HCT116 (cell line): ENCODE measurements at regions not wholly inside any gene's neighbourhood (a gene's known extent, or its start where the extent isn't known, plus 50 kb on each side); places are given as distances from the start of the nearest gene placed in this dataset.

ENCODE experiments used
- ATAC-seq: fragments of 200-7000 bp; cut with Tn5 transposase; 2 replicates; pipeline ENCODE4 v1.9.1; 2020; ENCODE audit warnings: mild to moderate bottlenecking, moderate library complexity
- BruUV-seq: library from RNA; stranded (reverse); fragments of 400-500 nt; replicated peaks from 2 replicates; lab custom pipeline; 2021; lab: Mats Ljungman, UMichigan
- CTCF ChIA-PET: fragments of 300-600 bp; sonication (Branson Sonifier 250); formaldehyde crosslinking; loops from one replicate; lab custom pipeline; 2021; ENCODE audit warnings: antibody characterized with exemption; lab: Charles Lee
- POLR2A ChIA-PET: fragments of 300-600, 350-600 bp; sonication (Branson Sonifier 250); formaldehyde crosslinking; loops from one replicate; lab custom pipeline; 2021; ENCODE audit warnings: antibody characterized with exemption; lab: Charles Lee
- RAD21 ChIA-PET, 2 experiments: fragments of 300-600 bp; sonication (Branson Sonifier 250); formaldehyde crosslinking; loops; one replicate each; lab custom pipeline; 2023; ENCODE audit warnings: low total read pairs in 2 of 2; ENCODE audit not compliant: uncharacterized antibody in 2 of 2, unreplicated experiment in 2 of 2, low non-redundant PET in 1 of 2; lab: Charles Lee
- DNase-seq: peaks from one replicate; pipeline ENCODE4 v3.0.0-alpha.2; 2010; ENCODE audit warnings: low read depth, low spot score
- H2AFZ ChIP-seq: fragments of 200-600 bp; shearing (Covaris generic), sonication (generic); 2 replicates; pipeline ENCODE4 v1.6.1; 2017; ENCODE audit warnings: low read depth, mixed run types, mixed read lengths, antibody characterized with exemption, low read length; ENCODE audit not compliant: poor library complexity, severe bottlenecking
- H3K27ac ChIP-seq: 2 replicates; pipeline ENCODE4 v1.5.1; 2012; ENCODE audit warnings: low read depth, low read length
- H3K27me3 ChIP-seq: fragments of 200-600 bp; sonication (generic); 2 replicates; pipeline ENCODE4 v1.6.1; 2016; ENCODE audit warnings: mixed run types, low read length, mixed read lengths; ENCODE audit not compliant: insufficient read depth
- H3K36me3 ChIP-seq, 2 experiments: fragments of 200-500 bp in 1 of 2; fragments of 200-600 bp in 1 of 2; sonication (Bioruptor generic) in 1 of 2; sonication (generic) in 1 of 2; 2 replicates each; pipeline versions ENCODE4 v1.5.1 to v1.6.1; 2014 to 2016; ENCODE audit warnings: low read length in 2 of 2, inconsistent platforms in 1 of 2, mixed read lengths in 1 of 2, mixed run types in 1 of 2; ENCODE audit not compliant: insufficient read depth in 2 of 2, control insufficient read depth in 1 of 2
- H3K4me1 ChIP-seq, 2 experiments: fragments of 200-600 bp in 1 of 2; sonication (generic) in 1 of 2; 2 replicates each; pipeline versions ENCODE4 v1.5.1 to v1.6.1; 2012 to 2017; ENCODE audit warnings: low read length in 2 of 2, inconsistent platforms in 1 of 2, mild to moderate bottlenecking in 1 of 2, mixed read lengths in 1 of 2, mixed run types in 1 of 2, moderate library complexity in 1 of 2; ENCODE audit not compliant: insufficient read depth in 2 of 2, control insufficient read depth in 1 of 2
- H3K4me2 ChIP-seq: fragments of 200-600 bp; sonication (generic); 2 replicates; pipeline ENCODE4 v1.6.1; 2017; ENCODE audit warnings: mixed run types, low read length, mixed read lengths
- H3K4me3 ChIP-seq, 2 experiments: fragments of 200-600 bp in 1 of 2; sonication (generic) in 1 of 2; replicated peaks in 1 of 2; 2 replicates each; pipeline ENCODE4 v1.5.1; 2011 to 2016; ENCODE audit warnings: low read length in 2 of 2, control low read depth in 1 of 2, low read depth in 1 of 2, mild to moderate bottlenecking in 1 of 2, mixed read lengths in 1 of 2, mixed run types in 1 of 2
- H3K79me2 ChIP-seq: fragments of 200-600 bp; sonication (generic); 2 replicates; pipeline ENCODE4 v1.6.1; 2017; ENCODE audit warnings: mild to moderate bottlenecking, mixed run types, low read length, moderate library complexity, mixed read lengths; ENCODE audit not compliant: insufficient read depth
- H3K9ac ChIP-seq: fragments of 200-600 bp; sonication (generic); 2 replicates; pipeline ENCODE4 v1.6.1; 2016; ENCODE audit warnings: low read length, mixed read lengths
- H3K9me2 ChIP-seq: fragments of 200-600 bp; sonication (generic), shearing (Covaris generic); 2 replicates; pipeline ENCODE4 v1.6.1; 2017; ENCODE audit warnings: mixed run types, mild to moderate bottlenecking, moderate library complexity; ENCODE audit not compliant: insufficient read depth
- H3K9me3 ChIP-seq, 2 experiments: fragments of 200-500 bp in 1 of 2; fragments of 200-600 bp in 1 of 2; sonication (Bioruptor generic) in 1 of 2; sonication (generic) in 1 of 2; 2 replicates each; pipeline ENCODE4 v1.6.1; 2014 to 2017; ENCODE audit warnings: low read length in 2 of 2, mixed read lengths in 2 of 2, inconsistent platforms in 1 of 2, low read depth in 1 of 2, mild to moderate bottlenecking in 1 of 2, mixed run types in 1 of 2, moderate library complexity in 1 of 2; ENCODE audit not compliant: control insufficient read depth in 1 of 2, insufficient read depth in 1 of 2
- H4K20me1 ChIP-seq: fragments of 200-600 bp; sonication (generic), shearing (Covaris generic); 2 replicates; pipeline ENCODE4 v1.6.1; 2017; ENCODE audit warnings: mixed run types, mild to moderate bottlenecking, moderate library complexity; ENCODE audit not compliant: insufficient read depth
- JUND ChIP-seq: IDR thresholded peaks from 2 replicates; pipeline ENCODE4 v1.6.1; 2012
- POLR2AphosphoS5 ChIP-seq: IDR thresholded peaks from 2 replicates; pipeline ENCODE4 v1.6.1; 2011; ENCODE audit warnings: mild to moderate bottlenecking, low read depth, low read length, moderate library complexity
- ZFX ChIP-seq: fragments of 450-650 bp; IDR thresholded peaks from 2 replicates; pipeline ENCODE4 v1.6.1; 2017
- ZNF274 ChIP-seq: fragments of 200-500 bp; sonication (Bioruptor generic); IDR thresholded peaks from 2 replicates; pipeline ENCODE4 v1.6.1; 2014; ENCODE audit warnings: mild to moderate bottlenecking, low read depth, low read length, inconsistent platforms
- intact Hi-C: fragments of 100-400 bp; cut with micrococcal nuclease; formaldehyde crosslinking; loops from 2 replicates; pipeline ENCODE4 v1.10.0; 2022
- TF ChIP-seq, protein P1 (sequence below): IDR thresholded peaks from 2 replicates; pipeline ENCODE4 v1.6.1; 2012; ENCODE audit warnings: low read depth
- TF ChIP-seq, protein P2 (sequence below): IDR thresholded peaks from 2 replicates; pipeline ENCODE4 v1.6.1; 2011; ENCODE audit warnings: mild to moderate bottlenecking, low read length, moderate library complexity; ENCODE audit not compliant: insufficient replicate concordance; ENCODE audit errors: extremely low read depth

DNA sequence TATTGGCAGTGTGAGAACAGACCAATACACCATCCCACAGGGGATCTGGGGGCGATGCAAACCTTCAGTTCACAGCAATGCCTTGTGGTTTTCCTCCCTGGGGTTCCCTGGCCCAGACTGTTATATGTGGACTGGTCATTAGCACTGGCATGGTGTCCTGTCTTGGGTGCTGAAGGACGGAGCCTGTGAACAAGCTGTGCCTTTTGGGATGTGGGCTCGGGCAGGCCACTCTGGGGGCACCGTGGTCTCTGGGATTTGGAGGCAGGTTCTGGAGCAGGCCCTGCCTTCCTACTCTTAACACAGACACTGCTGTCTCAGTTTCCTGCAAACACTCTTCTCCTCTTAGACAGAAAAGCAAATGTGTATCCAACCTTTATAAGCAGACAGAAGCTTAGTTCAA lies 93.0 kb upstream of the ADRA2C start:
- ATAC-seq (no peak), DNase-seq (no peak)
- H3K36me3 ChIP-seq: no peaks in the 10 kb centered on the region
- no TSS peak for BruUV-seq
- no peak overlapping the region for H2AFZ ChIP-seq
- TF ChIP-seq ZNF274 (no peak), ZFX (no peak), JUND (no peak), POLR2AphosphoS5 (no peak)
- TF ChIP-seq, protein P1, sequence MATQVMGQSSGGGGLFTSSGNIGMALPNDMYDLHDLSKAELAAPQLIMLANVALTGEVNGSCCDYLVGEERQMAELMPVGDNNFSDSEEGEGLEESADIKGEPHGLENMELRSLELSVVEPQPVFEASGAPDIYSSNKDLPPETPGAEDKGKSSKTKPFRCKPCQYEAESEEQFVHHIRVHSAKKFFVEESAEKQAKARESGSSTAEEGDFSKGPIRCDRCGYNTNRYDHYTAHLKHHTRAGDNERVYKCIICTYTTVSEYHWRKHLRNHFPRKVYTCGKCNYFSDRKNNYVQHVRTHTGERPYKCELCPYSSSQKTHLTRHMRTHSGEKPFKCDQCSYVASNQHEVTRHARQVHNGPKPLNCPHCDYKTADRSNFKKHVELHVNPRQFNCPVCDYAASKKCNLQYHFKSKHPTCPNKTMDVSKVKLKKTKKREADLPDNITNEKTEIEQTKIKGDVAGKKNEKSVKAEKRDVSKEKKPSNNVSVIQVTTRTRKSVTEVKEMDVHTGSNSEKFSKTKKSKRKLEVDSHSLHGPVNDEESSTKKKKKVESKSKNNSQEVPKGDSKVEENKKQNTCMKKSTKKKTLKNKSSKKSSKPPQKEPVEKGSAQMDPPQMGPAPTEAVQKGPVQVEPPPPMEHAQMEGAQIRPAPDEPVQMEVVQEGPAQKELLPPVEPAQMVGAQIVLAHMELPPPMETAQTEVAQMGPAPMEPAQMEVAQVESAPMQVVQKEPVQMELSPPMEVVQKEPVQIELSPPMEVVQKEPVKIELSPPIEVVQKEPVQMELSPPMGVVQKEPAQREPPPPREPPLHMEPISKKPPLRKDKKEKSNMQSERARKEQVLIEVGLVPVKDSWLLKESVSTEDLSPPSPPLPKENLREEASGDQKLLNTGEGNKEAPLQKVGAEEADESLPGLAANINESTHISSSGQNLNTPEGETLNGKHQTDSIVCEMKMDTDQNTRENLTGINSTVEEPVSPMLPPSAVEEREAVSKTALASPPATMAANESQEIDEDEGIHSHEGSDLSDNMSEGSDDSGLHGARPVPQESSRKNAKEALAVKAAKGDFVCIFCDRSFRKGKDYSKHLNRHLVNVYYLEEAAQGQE: no peak
- TF ChIP-seq, protein P2, sequence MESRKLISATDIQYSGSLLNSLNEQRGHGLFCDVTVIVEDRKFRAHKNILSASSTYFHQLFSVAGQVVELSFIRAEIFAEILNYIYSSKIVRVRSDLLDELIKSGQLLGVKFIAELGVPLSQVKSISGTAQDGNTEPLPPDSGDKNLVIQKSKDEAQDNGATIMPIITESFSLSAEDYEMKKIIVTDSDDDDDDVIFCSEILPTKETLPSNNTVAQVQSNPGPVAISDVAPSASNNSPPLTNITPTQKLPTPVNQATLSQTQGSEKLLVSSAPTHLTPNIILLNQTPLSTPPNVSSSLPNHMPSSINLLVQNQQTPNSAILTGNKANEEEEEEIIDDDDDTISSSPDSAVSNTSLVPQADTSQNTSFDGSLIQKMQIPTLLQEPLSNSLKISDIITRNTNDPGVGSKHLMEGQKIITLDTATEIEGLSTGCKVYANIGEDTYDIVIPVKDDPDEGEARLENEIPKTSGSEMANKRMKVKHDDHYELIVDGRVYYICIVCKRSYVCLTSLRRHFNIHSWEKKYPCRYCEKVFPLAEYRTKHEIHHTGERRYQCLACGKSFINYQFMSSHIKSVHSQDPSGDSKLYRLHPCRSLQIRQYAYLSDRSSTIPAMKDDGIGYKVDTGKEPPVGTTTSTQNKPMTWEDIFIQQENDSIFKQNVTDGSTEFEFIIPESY: no peak
- POLR2A ChIA-PET: interaction anchor here (0.7 kb wide), 1 partner anchor 30 kb away, joined by 3 read pairs; no protein-coding TSS in a partner anchor
- no peaks in the 10 kb centered on the region for H3K27me3 ChIP-seq
- no peaks in the 10 kb centered on the region; a peak in 1 of 4 replicates for H3K9me3 ChIP-seq
- no peaks in the 10 kb centered on the region for H3K79me2 ChIP-seq
- no peaks in the 10 kb centered on the region for H3K9me2 ChIP-seq
- H3K27ac ChIP-seq: no peak overlapping the region
- H4K20me1 ChIP-seq: no peaks in the 10 kb centered on the region
- no peak overlapping the region for H3K4me3 ChIP-seq
- H3K4me2 ChIP-seq: no peak overlapping the region
- CTCF ChIA-PET: no interaction called here
- RAD21 ChIA-PET: no interaction called here
- intact Hi-C loops: no loop called here
- peaks cover 20 to 21% of the 10 kb centered on the region in 2 experiments for H3K4me1 ChIP-seq
- H3K9ac ChIP-seq: no peak overlapping the region
